GM18508 (cell line): ENCODE measurements at regions not wholly inside any gene's neighbourhood (a gene's known extent, or its start where the extent isn't known, plus 50 kb on each side); places are given as distances from the start of the nearest gene placed in this dataset.

Experiments used
- ATAC-seq: cut with Tn5 transposase; IDR thresholded peaks from one replicate; pipeline ENCODE4 v1.9.1; 2021; ENCODE audit warnings: moderate number of reproducible peaks; ENCODE audit not compliant: insufficient read depth, unreplicated experiment

DNA sequence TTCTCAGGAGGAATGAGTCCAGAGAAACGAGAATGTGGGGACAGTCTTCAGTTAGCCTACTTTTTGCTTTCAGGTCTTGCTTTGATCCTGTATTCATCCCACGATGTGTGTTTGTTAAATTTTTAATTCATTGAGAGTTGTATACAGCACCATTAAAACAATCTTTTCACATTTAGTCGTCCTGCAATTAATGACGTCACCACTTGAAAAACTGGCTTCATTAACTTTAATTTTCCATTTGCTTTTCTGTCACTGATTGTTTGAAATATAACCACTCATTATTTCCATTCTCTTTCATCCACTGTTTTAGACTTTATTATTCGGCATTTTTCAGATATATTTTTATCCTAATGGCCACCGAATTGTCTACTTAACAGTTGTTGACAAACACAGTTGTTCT lies 146.9 kb downstream of the TFEC start:
- ATAC-seq, result no peak

DNA sequence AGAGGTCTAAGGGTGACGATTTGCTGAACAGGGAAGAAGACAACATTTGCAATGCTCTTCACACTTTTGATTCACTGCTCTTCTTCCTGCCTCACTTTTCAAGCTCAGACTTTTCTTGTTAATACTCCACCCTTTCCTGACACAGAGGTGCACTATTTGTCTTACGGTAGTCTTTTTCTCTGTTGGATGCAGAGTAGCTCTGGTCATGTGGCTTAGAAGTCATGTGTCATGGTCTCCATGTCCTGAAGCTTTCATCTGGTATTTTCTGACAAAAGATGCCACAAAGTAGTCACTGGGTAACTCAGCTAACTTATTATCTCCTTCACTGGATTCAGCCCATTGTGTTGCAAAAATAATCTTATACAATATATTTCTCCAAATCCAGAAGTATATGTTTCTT lies 149.1 kb downstream of the TFEC start:
- no peak for ATAC-seq

DNA sequence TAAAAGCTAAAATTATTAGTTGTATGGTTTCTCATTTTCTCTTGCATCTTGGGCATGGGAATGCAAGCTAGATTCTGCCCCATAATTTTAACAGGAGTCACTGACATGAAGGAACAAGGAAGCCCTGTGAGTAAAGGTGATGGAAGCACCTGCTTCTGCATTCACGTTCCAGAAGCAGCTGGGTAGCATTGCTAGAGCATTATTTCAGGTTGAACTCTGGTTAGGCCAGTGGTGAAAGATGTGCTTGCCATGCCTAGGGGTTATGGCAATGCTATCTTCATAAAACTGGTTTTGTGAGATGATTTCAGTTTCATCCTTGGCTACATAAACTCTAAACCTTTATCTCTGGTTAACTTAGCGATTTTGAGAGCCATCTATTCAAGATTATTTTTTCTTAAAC lies 151.4 kb downstream of the TFEC start:
- ATAC-seq, result no peak

DNA sequence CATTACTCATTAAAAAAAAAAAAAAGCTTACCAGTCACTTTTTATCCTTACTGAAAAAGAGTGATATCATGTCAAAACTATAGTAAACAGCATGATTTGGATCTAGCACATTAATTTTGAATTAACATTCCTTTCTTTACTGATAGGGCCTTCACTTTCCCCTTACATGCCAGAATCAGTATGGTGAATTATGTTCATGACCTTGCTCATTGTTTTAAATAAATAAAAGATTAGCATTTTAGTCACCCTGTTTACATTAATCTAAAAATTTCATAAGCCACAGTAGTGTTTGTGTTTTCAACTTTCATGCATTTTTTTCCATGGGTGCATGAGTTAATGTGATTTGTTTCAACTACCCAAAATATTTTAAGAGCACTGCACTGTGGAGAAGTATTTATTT lies 160.8 kb downstream of the TFEC start:
- ATAC-seq, result no peak

DNA sequence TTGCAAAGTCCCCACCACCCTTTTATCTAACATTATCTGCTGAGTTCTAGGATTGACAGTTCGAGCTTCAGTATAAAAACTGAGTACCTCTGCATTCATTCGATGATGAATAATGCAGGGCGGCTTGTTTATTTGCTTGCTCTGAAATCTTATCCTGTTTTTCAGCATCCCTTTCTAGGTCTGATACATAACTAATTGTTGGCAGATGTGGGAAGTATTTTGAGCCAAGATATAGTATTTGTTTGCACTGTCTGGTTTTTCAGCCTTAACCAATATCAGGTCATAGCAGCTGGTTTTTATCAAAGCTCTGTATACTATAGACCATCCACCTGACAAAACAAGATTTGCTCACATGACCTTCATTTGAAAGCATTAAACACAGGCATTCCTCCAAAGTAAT lies 161.4 kb downstream of the TFEC start:
- no peak for ATAC-seq

DNA sequence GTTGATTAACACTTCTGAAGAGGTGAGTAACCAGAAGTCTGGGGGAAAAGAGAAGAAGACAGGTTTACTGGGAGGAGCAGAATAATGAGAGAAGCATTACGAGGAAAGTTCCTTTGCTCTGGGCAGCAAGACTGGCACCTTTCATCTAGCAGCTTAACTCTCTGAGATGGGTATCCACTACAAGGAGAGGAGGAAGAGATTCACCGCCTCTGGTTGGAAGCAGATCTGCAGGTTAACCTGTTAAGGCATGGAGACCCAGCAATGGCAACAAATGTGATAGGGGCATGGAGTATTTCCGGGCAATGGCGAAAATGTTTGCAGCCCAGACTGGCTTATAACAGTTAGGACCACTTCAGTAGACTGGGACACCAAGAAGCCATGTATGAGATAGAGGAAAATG lies 162.2 kb downstream of the TFEC start:
- ATAC-seq, result no peak

DNA sequence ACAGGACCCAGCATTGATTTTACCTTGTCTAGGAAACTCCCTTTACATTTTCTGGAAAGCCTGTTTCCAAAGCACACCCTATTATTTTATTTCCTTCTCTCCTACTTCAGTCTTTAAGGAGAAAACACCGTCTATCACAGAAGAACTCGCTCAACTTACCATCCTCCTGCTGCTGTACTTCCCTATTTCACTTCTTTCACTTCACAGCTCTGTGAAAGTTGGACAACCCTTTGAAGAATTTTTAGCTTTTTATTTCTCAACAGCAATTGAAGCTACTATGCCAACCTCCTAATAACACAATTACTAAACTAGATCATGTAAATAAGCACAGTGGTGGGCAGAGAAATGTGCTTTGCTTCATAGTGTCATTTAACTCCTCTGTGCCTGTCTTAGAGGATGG lies 166.5 kb downstream of the TFEC start:
- no peak for ATAC-seq

DNA sequence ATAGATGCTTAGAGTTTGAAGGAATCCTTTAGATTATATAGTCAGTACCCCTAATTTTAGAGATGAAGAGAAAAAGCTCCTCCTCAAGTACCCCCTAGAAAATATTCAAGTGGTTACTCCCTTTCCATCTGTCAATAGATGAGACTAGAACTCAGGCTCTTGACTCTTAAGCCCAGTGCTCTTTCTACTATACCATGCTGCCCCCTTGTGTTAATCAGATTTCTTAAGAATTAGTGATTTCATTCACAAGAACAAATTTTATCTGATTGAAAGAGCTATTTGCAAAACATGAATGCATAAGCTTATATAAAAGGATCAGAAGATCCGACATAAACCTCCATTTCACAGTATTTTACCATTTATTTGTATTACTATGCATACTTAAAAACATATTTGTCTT lies 179.3 kb downstream of the TFEC start:
- no peak for ATAC-seq

DNA sequence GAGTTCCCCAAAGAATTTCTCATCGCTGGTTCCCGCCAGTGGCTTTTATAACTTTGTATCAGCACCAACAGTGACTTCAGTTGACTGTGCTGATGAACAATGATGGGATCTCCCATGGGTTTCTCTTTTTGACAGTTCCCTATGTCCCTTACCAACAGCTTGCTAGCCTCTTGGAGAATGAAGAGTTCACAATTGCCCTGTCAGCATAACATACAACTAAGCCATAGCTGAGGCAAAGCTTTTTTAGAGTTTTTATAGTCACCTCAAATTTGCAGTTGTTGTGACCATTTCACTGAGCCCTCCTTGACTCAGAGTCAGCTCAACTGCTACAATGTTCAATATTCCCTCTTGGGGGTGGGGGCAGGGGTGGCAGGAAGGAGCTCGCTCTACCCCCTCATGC lies 179.8 kb downstream of the TFEC start:
- ATAC-seq, result no peak

DNA sequence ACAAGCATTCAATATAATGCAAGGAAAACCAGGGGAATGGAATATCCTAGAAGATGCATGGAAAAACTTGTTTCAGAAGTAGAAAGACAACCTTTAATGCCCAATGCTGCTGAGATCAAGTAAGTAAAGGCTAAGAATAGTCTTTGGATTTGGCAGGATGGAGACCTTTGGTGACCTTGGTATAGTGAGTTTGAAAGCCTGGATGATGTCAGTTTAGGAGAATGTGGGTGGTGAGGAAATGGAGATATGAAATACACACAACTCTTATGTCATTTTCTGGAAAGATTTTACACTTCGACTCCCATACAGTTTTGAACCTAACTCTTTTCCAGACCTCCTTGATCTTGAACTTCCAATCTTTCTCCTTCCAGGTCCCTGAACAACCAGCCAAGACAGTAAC lies 185.7 kb downstream of the TFEC start:
- no peak for ATAC-seq

DNA sequence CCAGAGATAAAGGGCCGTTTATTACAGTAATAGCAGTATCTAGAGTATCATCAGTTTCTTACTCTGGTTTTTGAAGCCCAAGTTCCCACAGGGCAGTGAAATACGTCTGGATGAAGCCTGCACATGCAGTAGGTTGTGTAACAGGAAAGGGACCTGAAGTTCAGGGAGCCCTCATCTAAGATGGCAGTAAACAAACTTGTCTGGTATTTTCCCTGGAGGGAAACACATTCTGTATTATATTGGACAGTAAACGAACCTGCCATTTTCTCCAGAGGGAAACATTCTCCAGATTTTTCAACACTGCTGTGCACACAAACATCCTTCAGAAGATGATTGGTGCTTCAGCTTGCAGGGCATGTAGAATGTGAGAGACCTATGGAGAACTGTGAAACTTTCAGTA lies 189.9 kb downstream of the TFEC start:
- no peak for ATAC-seq

DNA sequence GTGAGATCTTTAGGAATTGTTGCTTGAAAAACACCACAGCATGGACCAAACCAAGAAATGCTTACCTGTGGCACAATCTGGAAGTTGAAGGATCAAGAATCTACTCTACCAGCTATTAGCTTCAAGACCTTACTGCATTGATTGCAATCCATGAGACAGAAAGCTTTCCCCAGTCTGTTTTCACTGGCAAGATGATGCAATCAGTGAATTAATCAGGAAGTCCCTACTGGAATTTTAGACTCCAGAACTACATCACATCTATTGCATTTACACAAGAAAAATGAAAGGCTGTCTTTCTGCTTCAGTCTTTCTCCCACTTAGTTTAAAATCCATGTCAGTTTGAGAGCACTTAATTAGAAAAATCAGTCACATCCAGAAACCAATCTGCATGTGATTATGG lies 191.7 kb downstream of the TFEC start:
- no peak for ATAC-seq

DNA sequence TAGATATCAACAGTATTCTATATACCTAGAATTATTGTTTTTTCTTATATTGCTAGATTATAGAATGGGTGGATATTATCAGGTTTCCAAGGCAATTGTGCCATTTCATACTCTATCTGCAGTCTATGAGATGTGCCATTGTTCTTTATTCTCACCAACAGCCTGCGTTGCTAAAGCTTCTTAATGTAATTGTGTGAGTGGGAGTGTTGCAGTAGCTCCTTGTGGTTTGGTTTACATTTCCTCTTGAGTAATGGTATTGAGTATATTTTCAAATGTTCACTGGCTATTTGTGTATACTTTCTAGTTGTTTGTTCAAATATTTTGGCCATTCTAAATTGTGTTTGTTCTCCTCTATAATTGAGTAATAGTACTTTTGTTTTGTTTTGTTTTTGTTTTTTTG lies 199.2 kb downstream of the TFEC start:
- no peak for ATAC-seq

DNA sequence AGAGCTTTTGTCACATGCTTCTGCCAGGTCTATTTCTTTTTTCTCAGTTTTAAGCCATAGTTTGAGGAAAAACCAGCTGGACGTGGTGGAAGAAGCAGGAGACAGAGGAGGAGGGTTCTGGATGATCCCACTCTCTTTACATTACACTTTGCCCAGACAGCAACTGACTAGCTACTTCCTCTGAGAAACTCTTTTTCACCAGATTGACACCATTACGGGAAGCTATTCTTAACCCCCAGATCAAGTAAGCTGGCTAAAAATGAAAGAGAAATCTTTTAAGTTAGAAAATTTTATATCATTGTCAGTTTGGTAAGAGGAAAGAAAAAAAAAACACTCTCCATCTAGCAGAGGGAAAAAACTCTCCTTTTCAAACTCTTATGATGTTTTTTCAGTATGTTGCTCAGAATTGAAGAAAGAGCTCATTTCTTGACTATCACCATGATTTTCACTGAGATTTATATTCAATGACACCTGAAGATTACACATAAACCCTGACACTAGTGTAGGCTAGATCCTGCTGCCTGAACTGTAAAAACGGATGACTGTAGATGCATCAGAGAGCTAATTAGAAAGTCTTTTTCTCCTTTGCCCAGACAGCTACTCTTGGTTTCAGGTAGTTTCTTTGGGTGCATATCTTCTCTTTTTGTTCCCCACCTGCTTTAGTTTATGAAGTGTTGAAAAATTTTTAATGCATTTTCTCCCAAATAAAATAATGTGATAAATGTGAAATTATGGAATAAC lies 203.1 kb downstream of the TFEC start:
- ATAC-seq, result no peak

DNA sequence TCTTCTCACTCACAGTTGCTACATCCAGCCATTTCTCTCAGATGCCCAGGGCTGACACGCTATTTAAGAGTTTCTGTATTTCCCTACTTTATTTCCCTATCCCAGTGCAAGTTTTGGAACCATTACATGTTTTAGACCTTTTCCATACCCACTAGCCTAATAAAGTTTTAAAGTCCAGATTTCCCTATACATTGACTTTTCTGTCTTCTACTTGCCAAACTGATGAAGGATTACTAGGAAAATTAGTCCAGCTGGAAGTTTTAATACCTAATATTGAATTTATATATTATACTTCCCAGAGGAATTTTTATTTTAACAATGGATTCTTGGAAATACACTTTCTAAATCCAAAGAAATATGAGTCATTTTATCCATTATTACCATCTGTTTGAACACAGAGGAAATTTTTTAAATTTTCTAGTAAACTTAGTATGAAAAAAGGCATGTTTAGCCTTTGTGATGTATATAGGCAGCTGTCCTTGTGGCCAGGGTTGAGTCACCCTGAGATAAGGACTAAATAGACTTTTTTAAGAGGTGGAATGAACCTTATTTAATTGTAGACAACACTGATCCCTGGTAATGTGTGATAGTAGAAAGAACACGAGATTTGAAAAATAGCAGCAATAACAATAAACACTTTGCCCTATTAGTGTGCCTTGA lies 205.0 kb downstream of the TFEC start:
- ATAC-seq, result no peak

DNA sequence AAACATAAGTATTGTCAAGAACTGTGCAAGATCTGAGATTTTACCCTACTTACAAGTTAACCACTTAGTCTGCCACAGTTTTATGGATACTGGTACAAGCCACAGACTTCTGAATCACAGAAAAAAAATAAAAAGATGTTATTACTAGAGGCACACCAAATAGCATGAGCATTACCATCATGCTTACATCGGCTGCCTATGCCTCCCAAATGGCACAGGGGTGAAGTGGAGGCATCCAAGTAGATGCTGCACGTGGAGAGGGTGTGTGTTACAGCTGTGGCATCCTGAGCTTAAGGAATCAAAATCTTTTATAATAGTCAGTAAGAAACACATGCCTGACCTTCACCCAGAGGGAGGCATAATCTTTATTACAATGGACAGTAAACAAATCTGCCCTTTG lies 207.8 kb downstream of the TFEC start:
- no peak for ATAC-seq

DNA sequence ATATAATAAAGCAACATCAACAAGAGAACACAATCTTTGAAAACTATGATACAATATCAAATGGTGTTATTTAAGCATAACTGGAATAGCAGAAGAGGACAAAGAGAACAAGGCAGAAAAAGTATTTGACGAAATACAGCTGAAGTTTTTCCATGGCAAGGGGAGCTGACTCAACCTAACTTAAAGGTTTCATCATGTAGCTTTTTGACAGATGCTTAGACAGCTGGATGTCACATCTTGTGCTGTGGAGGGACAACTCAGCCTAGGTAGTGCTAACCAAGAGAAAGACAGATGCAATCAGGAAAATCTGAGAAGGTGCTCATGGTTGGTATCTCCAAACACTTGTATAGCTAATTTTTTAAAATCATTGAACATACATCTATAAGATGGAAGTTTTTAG lies 208.2 kb downstream of the TFEC start:
- ATAC-seq, result no peak

DNA sequence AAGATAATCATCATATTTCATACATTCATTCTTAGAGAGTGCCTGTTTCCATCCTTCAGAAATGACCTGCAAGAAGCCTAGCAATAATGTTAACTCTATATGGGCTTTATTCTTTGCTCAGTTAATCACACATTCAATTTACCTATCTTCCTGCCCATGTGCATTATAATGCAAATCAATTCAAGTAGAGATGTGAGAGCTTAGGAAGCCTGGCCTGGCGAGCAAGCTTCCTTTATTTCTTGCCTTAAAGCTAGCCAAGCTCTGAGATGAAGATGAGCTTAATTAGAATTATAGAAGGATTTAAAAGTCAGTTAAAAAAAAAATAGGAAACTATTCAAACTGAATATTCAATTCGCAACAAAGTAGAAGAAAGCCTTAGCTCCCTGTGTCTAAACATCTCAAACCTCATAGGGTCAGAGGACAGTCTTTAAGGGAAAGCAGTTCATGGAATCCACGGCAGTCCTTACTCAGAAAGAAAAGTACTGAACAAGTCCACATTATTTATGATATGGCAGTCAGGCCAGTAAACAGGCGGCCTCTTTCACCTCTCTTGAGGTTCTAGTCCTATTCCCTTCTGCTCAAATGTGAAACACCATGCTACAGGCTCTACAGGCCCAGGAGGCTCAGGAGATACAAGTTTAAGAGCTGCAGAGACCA lies 214.1 kb downstream of the TFEC start:
- no peak for ATAC-seq

DNA sequence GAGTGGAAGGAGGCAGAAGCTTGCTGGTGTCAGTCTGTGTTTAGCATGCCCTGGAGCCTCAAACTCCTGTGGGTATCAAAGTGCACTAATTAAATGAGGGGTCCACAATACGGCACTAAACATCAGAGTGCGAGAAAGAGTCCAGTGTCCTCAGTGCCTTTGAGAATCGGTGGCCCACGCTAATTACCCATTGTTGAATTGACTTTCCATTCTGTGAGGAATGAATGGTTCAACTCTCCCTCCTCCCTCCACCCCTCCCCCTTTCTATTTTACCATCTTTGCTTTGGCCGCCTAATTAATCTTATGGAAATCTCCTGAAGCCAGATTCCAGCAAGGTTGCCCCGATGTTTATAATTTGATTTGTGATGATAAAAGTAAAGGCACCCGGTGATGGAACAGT lies 217.8 kb downstream of the TFEC start:
- ATAC-seq, result no peak

DNA sequence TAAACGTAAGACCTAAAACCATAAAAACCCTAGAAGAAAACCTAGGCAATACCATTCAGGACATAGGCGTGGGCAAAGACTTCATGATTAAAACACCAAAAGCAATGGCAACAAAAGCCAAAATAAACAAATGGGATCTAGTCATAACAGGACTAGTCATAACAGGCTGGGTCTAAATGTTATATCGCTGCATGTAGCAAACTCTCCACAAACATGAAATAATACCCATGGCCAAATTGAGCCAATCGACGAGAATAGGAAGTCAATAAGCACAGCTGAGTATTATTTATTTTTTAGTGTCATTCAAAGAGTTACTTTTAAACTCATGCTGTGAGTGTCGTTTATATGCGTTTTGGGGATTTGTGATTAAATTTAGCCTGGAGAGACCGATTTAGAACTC lies 225.1 kb downstream of the TFEC start:
- ATAC-seq, result no peak

DNA sequence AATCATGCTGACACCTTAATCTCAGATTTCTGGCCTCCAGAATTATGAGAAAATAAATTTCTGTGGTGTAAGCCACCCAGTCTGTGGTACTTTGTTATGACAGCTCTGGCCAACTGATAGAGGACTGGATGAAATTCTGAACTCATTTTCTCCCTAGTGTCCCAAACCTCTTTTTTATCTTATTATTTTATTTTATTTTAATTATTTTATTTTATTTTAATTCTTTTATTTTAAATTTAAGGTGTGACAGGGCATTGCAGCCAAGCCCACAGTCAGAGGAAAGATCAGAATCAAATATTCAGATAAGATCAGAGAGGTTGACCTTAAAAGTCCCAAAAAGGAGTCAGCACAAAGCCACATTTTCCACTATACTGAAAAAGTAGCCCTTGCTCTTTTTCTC lies 228.1 kb downstream of the TFEC start:
- no peak for ATAC-seq

DNA sequence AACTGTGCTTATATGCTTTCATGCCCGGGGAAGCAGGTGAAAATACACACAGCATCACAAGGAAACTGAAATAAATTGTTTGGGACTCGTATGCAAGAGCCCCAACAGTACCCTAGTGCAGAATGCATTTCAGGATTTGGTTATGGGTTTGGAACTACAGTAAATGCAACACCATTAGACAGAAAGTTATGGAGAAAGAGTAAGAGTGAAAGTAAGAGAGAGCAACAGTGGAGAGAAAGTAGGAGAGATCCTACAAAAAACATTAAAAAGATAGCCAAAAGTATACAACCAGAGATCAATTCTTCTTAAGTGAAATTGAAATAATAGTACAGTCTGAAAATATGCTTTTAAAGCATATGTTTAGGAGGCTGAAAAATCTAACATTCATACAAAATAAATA lies 231.1 kb downstream of the TFEC start:
- ATAC-seq, result no peak
